Dedifferentiated amniotic fluid mesenchymal stem cell (primary cell): ENCODE measurements at regions not wholly inside any gene's neighbourhood (a gene's known extent, or its start where the extent isn't known, plus 50 kb on each side); places are given as distances from the start of the nearest gene placed in this dataset.
"Not testable (repeated sequence)": the region's sequence is repeated elsewhere in the genome, so short reads cannot be mapped to it uniquely, and the experiment has no call there.

Experiments
- DNase-seq: peaks from one replicate; pipeline ENCODE4 v3.0.0-alpha.2; 2016; ENCODE audit errors: extremely low spot score

DNA sequence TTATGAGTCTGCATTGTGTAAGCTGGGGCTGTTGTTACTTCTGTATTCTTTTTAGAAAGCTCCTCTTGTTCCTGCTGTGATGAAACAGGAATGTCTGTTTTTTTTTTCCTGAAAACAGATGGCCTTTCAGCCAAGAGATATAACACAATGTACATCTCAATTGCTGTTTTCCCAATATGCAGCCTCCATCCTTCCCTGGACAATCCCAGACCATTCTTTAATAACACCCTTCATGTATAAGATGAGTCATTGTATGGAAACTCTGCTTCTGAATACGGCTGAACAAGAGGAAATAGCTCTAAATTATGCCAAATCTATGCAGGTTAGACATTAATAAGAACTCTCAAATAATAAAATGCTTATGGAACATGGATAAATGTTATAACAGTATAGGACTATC is 60.2 kb upstream of the LRRC4C start:
- no peak for DNase-seq

DNA sequence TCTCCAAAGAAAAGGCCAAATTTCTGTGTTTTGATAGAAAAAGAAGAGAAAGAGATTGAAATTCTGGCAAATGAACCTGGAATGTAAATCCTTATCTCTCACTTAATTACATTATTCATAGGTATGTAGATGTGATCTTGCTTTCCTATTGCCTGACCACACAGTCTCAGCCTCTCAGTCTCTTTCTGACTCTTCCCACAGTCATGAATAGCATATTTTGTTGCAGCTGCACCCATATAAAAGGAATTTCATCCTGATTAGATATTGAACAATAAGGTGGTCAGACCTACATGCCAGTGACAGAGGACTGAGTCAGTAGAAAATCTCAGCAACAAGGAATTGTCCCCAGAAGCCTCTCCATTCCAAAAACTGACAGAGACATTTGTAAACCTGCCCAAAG is 62.9 kb upstream of the LRRC4C start:
- DNase-seq = no peak

GRCh38 chr11:41522899-41523672 is 63.6 kb upstream of the LRRC4C start:
- DNase-seq = no peak

- no peak for DNase-seq
These were observed 68.1 kb upstream of the LRRC4C start for GRCh38 chr11:41527530-41527929.

- DNase-seq = no peak
These were observed 73.0 kb upstream of the LRRC4C start for GRCh38 chr11:41532413-41532812.

- DNase-seq = no peak
These were observed 74.3 kb upstream of the LRRC4C start for GRCh38 chr11:41533761-41534160.

DNA sequence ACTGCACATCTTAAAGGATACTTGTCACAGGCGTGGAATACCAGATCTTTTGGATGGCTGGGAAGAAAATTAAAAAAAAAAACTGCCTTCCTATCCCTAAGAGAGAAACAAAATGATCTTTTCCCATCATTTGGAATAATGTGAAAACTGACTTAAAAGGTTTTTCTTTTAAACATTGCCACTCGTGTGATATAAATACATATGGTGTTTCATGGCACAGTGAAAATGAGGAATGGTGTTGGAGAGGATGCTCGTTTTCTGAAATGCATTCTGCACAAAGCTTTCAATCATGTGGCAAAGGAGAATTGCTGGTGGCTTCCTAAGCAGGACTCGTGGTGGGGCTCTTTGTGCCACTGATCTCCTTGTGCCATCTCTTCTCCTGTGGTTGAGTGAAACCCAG is 74.9 kb upstream of the LRRC4C start:
- DNase-seq = no peak

DNA sequence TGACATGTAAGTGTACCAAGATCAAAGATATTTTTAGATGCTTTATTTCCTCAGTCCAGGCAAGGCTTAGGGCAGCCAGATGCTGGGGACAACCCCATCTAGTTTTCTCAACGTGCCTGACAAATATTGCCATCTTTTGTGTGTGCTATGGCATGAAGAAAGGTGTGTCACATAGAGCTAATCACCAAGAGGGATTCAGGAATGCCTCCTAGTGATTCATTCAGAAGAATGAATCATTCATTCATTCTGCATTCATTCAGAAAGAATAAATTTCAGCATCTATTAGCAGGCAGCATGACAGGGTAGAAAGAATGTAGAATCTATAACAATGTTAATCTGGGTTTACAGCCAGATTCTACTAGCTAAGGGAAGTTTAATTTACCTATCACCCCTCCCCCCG is 75.4 kb upstream of the LRRC4C start:
- DNase-seq = no peak

- no peak for DNase-seq
These were observed 76.6 kb upstream of the LRRC4C start for GRCh38 chr11:41536021-41536568.

- not testable (repeated sequence) for DNase-seq
These were observed 85.5 kb upstream of the LRRC4C start for GRCh38 chr11:41544902-41545301.

DNA sequence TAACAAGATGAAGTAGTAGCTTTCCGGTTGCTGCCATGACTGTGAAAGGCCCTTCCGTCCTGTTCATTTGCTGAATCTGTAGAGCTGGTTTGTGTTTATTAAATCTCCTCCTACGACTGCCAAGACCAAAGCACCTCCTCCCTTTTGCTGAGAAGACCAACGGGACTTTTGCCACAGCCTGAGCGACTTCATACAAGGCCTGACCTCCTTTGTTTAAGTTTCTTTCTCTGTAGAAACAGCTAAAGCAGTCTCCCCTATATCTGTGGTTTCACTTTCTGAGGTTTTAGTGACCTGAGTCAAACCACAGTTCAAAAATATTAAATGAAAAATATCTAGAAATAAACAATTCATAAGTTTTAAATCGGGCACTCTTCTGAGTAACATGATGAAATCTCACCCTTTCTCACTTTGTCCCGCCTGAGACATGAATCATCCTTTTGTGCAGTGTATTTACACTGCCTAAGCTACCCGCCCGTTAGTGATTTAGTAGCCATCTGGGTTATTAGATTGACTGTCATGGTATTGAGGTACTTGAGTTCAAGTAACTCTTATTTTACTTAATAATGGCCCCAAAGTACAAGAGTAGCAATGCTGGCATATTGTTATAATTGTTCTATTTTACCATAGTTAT is 119.1 kb upstream of the LRRC4C start:
- no peak for DNase-seq

DNA sequence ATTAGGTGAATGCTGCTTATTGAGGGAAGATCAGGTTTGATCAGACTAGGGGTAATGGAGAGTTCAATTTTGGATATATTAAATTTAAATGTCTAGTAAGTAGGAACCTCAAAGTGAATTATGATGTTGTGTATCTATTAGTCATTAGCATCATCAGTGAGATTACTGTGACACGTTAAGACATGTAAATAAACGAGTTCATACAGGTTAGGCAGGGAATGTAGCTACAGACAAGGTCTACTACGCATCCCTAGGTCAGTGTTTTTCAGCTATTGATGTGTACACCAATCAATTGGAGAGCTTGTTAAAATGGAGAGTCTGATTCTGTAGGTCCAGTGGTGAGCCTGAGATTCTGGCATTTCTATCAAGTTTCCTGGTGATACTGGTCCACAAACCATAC is 120.1 kb upstream of the LRRC4C start:
- no peak for DNase-seq

- no peak for DNase-seq
These were observed 150.1 kb upstream of the LRRC4C start for GRCh38 chr11:41609511-41609910.

DNA sequence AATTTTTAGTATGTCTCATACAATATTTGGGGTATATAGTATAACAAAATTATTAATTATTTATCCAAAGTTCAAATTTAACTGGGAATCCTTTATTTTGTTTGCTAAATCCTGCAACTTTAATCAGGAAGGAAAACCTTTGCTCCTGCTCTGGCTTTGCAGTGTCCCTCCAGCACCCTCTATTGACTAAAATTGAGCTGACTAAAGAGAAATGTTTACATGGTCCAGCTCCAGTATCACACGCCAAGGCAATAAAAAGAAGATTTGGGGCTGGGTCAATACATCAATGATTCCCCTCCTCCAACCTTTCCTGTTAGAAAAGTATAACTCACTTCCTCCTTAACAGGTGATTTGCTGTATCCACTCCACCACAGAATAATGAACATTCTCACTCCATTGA is 153.0 kb upstream of the LRRC4C start:
- no peak for DNase-seq

GRCh38 chr11:41613326-41613725 is 153.9 kb upstream of the LRRC4C start:
- no peak for DNase-seq

- DNase-seq = no peak
These were observed 163.4 kb upstream of the LRRC4C start for GRCh38 chr11:41622707-41623359.

DNA sequence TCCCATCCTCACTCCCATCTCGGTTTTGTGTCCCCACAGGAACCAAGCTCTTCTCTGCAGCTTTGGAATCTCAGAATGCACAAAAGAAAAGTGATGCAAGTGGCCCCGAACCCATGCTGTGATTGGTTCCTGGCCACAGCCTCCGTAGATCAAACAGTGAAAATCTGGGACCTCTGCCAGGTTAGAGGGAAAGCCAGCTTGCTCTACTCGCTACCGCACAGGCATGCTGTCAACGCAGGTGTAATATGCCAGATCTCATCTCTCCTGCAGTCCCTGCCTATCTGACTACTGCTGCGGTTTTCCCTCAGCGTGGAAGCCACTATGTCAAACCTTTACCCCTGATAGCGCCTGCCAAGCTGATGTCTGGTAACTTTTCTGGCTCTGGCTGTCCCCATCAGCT is 200.5 kb upstream of the LRRC4C start:
- no peak for DNase-seq

- no peak for DNase-seq
These were observed 201.1 kb upstream of the LRRC4C start for GRCh38 chr11:41660585-41660984.

DNA sequence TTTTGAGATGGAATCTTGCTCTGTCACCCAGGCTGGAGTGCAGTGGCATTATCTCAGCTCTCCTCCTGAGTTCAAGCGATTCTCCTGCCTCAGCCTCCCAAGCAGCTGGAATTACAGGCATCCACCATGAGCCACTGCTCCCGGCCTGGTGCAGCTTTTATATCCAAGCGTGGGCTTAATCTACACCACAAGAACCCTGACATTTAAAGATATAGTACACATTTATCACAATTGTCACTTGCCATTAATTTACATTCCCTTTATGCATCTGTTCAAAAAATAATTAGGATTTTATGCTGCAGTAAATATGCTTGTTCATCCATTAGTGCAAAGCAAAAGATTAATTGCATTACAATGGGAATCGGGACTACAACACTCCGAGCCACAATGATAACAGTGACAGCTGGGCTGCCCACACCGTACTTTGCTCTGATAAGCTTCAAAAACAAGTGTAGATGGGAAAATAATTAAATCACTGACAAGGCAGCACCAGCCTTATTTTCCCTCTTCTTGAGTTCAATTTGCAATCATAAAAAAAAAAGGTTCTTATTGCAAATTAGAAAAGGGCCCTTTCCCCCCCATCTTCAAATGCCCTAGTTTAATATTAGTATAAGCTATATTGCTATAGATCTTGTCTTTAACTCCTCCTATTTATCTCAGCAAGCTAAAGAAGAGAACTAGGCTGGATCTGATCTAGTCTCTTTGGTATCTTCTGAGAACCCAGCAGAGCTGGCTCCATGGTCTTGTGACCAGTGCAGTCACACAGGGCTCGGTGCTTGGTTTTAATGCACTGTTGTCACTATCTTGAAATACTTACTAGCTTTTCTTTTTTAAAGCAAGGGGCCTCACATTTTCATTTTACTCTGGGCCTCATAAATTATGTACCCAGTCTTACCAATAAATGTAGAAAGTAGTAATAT is 206.2 kb upstream of the LRRC4C start:
- DNase-seq = no peak

GRCh38 chr11:41666951-41667653 is 207.7 kb upstream of the LRRC4C start:
- DNase-seq = no peak

GRCh38 chr11:41675205-41675604 is 215.8 kb upstream of the LRRC4C start:
- DNase-seq = no peak
